Gastroesophageal sphincter (tissue), 3 donors: ENCODE measurements at regions not wholly inside any gene's neighbourhood (a gene's known extent, or its start where the extent isn't known, plus 50 kb on each side); places are given as distances from the start of the nearest gene placed in this dataset.

Source experiments
- EP300 ChIP-seq: sonication (generic); formaldehyde crosslinking; IDR thresholded peaks from one replicate; pipeline ENCODE4 v1.6.1; 2017; ENCODE audit warnings: antibody characterized with exemption, mild to moderate bottlenecking
- POLR2A ChIP-seq, 2 donors: fragments of 450-650 bp; IDR thresholded peaks; one replicate each; pipeline ENCODE4 v1.6.1; 2017; ENCODE audit warnings: antibody characterized with exemption in 2 of 2, mild to moderate bottlenecking in 2 of 2, moderate library complexity in 1 of 2
- POLR2AphosphoS5 ChIP-seq: sonication (generic); formaldehyde crosslinking; IDR thresholded peaks from one replicate; pipeline ENCODE4 v1.6.1; 2017; ENCODE audit warnings: antibody characterized with exemption
- TF ChIP-seq, protein P1 (sequence below), 4 experiments: fragments of 200-600 bp in 2 of 4; fragments of 450-650 bp in 2 of 4; sonication (generic) in 1 of 4; IDR thresholded peaks; one replicate each; pipeline ENCODE4 v1.5.1; 2017 to 2019; ENCODE audit warnings: antibody characterized with exemption in 4 of 4, mild to moderate bottlenecking in 2 of 4, moderate library complexity in 2 of 4

DNA sequence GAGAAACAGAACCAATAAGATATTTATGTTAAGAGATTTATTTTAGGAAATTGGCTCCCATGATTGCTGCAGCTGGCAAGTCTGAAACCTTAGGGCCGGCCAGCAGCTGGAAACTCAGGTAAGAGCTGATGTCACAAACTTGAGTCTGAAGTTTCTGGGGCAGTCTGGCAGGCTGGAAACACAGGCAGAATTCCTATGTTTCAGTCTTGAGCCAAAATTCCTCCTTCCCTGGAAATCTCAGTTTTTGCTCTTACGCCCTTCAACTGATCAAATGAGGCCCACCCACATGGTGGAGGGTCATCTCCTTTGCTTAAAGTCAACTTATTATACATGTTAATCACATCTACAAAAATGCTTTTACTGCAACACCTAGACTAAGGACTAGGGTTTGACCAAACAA lies 184.1 kb downstream of the SOD2 start:
- TF ChIP-seq POLR2AphosphoS5 (no peak), POLR2A (IDR thresholded peaks at IDR 0.05) (no peak), EP300 (no peak)
- TF ChIP-seq, protein P1, sequence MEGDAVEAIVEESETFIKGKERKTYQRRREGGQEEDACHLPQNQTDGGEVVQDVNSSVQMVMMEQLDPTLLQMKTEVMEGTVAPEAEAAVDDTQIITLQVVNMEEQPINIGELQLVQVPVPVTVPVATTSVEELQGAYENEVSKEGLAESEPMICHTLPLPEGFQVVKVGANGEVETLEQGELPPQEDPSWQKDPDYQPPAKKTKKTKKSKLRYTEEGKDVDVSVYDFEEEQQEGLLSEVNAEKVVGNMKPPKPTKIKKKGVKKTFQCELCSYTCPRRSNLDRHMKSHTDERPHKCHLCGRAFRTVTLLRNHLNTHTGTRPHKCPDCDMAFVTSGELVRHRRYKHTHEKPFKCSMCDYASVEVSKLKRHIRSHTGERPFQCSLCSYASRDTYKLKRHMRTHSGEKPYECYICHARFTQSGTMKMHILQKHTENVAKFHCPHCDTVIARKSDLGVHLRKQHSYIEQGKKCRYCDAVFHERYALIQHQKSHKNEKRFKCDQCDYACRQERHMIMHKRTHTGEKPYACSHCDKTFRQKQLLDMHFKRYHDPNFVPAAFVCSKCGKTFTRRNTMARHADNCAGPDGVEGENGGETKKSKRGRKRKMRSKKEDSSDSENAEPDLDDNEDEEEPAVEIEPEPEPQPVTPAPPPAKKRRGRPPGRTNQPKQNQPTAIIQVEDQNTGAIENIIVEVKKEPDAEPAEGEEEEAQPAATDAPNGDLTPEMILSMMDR (IDR thresholded peaks at IDR 0.05), result no peak
